ENCODE measurements at regions not wholly inside any gene's neighbourhood (a gene's known extent, or its start where the extent isn't known, plus 50 kb on each side); places are given as distances from the start of the nearest gene placed in this dataset.

DNA sequence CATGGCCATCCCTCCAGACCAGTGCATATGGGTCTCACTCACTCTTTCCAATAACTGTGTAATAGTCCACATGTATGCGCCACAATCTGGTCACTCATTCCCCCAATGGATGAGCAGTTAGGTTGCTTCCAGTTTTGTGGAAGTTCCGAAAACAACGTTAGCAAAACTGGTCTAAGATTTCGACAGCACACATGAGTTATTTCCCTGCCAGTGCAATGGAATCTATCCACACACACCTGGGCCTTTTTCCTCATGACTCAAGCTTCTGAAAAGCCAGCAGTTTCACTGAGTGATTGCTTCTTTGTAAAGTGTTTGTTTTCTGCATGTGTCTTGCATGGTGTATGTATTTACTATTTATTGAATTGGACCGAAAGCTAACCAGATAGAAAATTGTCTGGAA lies 58.8 kb upstream of the FHIP2A start:
- no peak for DNase-seq (ENCODE audit: low read depth in 6 of 9, low spot score in 9 of 9)
- H3K4me3 ChIP-seq (ENCODE audit: low read length in 2 of 2): no peak overlapping the region
- H3K9me3 ChIP-seq (ENCODE audit: control insufficient read depth in 2 of 2, insufficient read depth in 1 of 2, low read length in 1 of 2): no peaks in the 10 kb centered on the region
- H3K27ac ChIP-seq (ENCODE audit: low read depth in 1 of 2, low read length in 1 of 2): no peak overlapping the region
- H3K36me3 ChIP-seq (ENCODE audit: control insufficient read depth in 2 of 2, insufficient read depth in 2 of 2, low read length in 1 of 2): no peaks in the 10 kb centered on the region
- peaks cover 6 to 9% of the 10 kb centered on the region in 2 donors for H3K4me1 ChIP-seq (ENCODE audit: control insufficient read depth in 2 of 2, insufficient read depth in 2 of 2, low read length in 2 of 2)
- WGBS: 87% methylated on average over 5 of the region's 5 CpGs
- H3K27me3 ChIP-seq (ENCODE audit: control insufficient read depth in 2 of 2, insufficient read depth in 1 of 2, low read length in 1 of 2): peaks cover 5 to 16% of the 10 kb centered on the region in 2 donors

DNA sequence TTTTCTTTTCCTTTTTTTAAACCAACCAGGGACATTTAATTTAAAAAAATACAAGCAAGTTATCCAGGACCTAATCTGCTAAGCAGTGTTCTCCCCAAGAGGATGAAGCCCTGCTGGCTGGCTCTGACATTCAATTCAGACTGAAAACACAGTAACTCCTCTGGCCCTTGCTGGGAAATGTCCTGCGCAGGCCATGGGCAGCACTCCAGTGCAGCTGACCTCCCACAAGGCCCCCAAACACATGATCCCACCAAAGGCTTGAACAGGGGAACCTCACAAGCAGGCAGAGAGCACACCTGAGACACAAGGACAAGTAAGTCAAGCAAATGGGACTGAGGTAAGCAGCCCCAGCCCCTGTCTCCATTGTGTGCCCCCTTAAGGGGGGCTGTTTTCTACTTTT lies 56.9 kb upstream of the FHIP2A start:
- Histone ChIP-seq H3K9me3 (ENCODE audit: control insufficient read depth in 2 of 2, insufficient read depth in 1 of 2, low read length in 1 of 2) (no peaks in the 10 kb centered on the region), H3K27ac (ENCODE audit: low read depth in 1 of 2, low read length in 1 of 2) (no peak overlapping the region), H3K4me3 (ENCODE audit: low read length in 2 of 2) (no peak overlapping the region), H3K4me1 (ENCODE audit: control insufficient read depth in 2 of 2, insufficient read depth in 2 of 2, low read length in 2 of 2) (peaks cover 10 to 11% of the 10 kb centered on the region in 2 donors), H3K27me3 (ENCODE audit: control insufficient read depth in 2 of 2, insufficient read depth in 1 of 2, low read length in 1 of 2) (peaks cover 11 to 29% of the 10 kb centered on the region in 2 donors), H3K36me3 (ENCODE audit: control insufficient read depth in 2 of 2, insufficient read depth in 2 of 2, low read length in 1 of 2) (no peaks in the 10 kb centered on the region)
- no peak for DNase-seq (ENCODE audit: low read depth in 6 of 9, low spot score in 9 of 9)
- 0% methylated on average over 1 of the region's 1 CpG for whole genome bisulfite sequencing

DNA sequence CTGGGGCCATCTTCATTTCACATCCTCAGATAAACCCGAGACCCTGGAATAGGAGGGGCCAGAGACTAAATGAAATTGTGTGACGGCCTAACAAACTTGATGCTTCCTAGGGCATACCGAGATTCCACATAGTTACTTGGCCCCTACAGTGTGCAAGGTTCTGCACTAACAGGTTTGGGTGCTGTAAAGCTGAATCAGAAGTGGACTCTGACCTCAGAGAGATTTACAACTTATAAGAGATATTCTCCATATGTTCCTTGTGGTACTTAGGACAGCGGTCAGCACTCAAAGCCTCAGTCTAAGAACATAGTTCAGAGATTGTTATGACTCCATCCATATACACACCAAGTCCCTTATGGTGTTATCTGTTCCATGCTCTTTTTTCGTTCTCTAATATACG lies 55.1 kb upstream of the FHIP2A start:
- H3K27ac ChIP-seq (ENCODE audit: low read depth in 1 of 2, low read length in 1 of 2): no peak overlapping the region
- DNase-seq (ENCODE audit: low read depth in 6 of 9, low spot score in 9 of 9): no peak
- H3K36me3 ChIP-seq (ENCODE audit: control insufficient read depth in 2 of 2, insufficient read depth in 2 of 2, low read length in 1 of 2): no peaks in the 10 kb centered on the region
- WGBS: 96% methylated on average over 6 of the region's 6 CpGs
- H3K4me1 ChIP-seq (ENCODE audit: control insufficient read depth in 2 of 2, insufficient read depth in 2 of 2, low read length in 2 of 2): peaks cover 10 to 11% of the 10 kb centered on the region in 2 donors
- peaks cover 11 to 32% of the 10 kb centered on the region in 2 donors for H3K27me3 ChIP-seq (ENCODE audit: control insufficient read depth in 2 of 2, insufficient read depth in 1 of 2, low read length in 1 of 2)
- H3K9me3 ChIP-seq (ENCODE audit: control insufficient read depth in 2 of 2, insufficient read depth in 1 of 2, low read length in 1 of 2): no peaks in the 10 kb centered on the region
- no peak overlapping the region for H3K4me3 ChIP-seq (ENCODE audit: low read length in 2 of 2)

DNA sequence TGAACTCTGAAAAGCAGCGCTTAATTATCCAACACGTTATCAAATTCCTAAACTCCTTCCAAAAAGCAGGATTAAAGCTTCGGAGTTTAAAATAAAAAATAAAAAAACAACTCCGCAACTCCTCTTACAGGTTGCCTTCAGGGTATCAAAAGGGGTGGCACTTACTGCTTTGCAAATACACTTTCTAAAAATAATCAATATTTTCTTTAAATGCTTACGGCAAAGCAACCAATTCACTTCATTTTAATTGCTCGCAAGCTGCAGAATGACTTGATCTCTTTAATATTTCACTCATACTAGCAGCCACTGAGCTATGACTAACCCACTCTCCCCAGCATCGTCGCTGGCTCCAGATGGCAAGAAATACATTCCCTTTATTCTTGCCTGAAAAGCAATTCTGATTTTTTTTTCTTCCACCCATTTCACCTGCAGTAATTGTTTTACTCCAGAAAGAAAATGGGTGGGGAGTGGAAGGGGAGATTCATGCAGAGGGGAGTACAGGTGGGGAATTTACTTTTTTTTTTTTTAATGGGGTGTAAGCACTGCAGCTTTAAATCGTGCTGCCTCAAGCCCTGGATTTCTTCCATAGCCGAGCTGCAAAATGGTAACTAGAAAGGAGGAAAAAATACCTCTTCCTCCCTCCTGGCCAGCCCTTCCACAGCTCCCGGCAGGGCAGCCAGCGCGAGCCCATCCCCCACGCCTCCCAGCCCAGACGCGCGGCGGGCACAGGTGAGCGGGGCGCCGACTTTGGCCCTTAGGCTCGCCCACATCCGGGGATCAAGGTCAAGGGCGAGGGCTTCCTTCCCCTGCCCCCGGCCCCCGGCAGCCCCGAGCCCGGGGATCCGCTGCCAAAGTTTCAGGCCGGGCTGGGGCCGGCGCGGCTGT lies 54.2 kb upstream of the FHIP2A start:
- peak in 4 of 9 donors; percentile 7 to 37 (median 13) for DNase-seq (ENCODE audit: low read depth in 6 of 9, low spot score in 9 of 9)
- 14% methylated on average over 33 of the region's 33 CpGs for WGBS
- H3K27ac ChIP-seq (ENCODE audit: low read depth in 1 of 2, low read length in 1 of 2): no peak overlapping the region

DNA sequence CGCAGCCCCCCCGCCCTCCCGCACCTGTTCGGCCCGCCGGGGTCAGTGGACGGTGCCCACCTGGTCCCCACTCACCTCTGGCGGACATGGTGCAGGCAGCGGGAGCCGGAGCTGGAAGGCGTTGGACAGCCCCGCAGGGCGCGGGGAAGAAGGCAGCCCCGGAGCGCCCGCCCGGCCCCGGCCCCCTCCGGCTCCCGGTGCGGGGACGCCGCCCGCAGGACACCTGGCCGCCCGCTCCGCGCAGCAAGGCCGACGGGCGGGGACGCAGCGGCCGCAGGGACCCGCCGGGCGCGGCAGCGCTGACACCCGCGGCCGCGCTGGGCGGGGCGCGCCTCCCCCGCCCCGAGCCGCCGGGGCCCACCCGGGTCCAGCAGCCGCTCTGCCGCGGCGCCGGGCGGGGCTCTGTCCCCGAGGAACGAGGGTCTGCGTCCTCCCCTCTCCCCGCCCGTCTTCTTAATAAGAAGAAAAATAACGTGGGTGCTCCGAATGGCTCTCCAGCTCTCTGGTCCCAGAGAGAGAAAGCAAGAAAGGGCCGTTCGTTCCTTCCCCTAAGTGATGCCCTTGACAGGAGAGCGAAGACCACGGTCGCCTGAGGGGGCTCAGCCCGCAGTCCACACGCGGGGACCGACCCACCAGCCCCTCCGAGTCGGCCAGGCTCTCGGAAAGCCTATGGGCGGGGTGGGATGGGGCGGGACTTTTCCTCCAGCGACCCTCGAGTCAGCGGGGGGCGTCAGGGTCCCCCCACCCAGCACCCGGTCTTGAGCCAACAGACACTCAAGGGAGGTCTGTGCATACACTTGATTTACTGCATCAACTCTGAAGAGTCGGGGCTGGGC lies 53.4 kb upstream of the FHIP2A start:
- Histone ChIP-seq H3K27me3 (ENCODE audit: control insufficient read depth in 2 of 2, insufficient read depth in 1 of 2, low read length in 1 of 2) (peaks cover 11 to 32% of the 10 kb centered on the region in 2 donors), H3K4me1 (ENCODE audit: control insufficient read depth in 2 of 2, insufficient read depth in 2 of 2, low read length in 2 of 2) (peaks cover 10 to 11% of the 10 kb centered on the region in 2 donors), H3K4me3 (ENCODE audit: low read length in 2 of 2) (peak overlapping the region in 1 of 2 donors; percentile 53), H3K27ac (ENCODE audit: low read depth in 1 of 2, low read length in 1 of 2) (no peak overlapping the region), H3K36me3 (ENCODE audit: control insufficient read depth in 2 of 2, insufficient read depth in 2 of 2, low read length in 1 of 2) (no peaks in the 10 kb centered on the region), H3K9me3 (ENCODE audit: control insufficient read depth in 2 of 2, insufficient read depth in 1 of 2, low read length in 1 of 2) (no peaks in the 10 kb centered on the region)
- peak in 2 of 9 donors; percentile 2 to 17 for DNase-seq (ENCODE audit: low read depth in 6 of 9, low spot score in 9 of 9)
- 7% methylated on average over 85 of the region's 85 CpGs for WGBS

More for the DNA sequence above, 54.2 kb upstream of the FHIP2A start:
- peaks cover 11 to 32% of the 10 kb centered on the region in 2 donors for H3K27me3 ChIP-seq (ENCODE audit: control insufficient read depth in 2 of 2, insufficient read depth in 1 of 2, low read length in 1 of 2)
- H3K36me3 ChIP-seq (ENCODE audit: control insufficient read depth in 2 of 2, insufficient read depth in 2 of 2, low read length in 1 of 2): no peaks in the 10 kb centered on the region
- no peaks in the 10 kb centered on the region for H3K9me3 ChIP-seq (ENCODE audit: control insufficient read depth in 2 of 2, insufficient read depth in 1 of 2, low read length in 1 of 2)
- H3K4me3 ChIP-seq (ENCODE audit: low read length in 2 of 2): peak overlapping the region; percentile 23 to 53
- peaks cover 10 to 11% of the 10 kb centered on the region in 2 donors for H3K4me1 ChIP-seq (ENCODE audit: control insufficient read depth in 2 of 2, insufficient read depth in 2 of 2, low read length in 2 of 2)

DNA sequence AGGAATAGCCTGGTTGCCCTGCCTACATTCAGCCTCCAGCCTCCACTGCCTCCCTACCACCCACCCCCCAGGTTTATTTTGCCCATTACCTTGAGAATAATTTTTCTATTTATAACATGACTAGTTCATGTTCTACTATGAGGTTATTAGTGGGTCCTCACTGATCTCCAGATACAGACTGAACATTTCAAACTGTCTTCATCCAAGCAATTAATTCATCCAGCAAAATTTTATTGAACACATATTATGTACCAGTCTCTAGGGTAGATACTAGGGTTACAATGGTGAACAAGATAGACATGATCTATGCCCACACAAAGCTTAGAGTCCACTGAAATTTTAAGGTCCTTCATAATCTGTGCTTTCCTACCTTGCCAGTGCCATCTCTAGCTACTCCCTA lies 51.6 kb upstream of the FHIP2A start:
- Histone ChIP-seq H3K9me3 (ENCODE audit: control insufficient read depth in 2 of 2, insufficient read depth in 1 of 2, low read length in 1 of 2) (no peaks in the 10 kb centered on the region), H3K27ac (ENCODE audit: low read depth in 1 of 2, low read length in 1 of 2) (no peak overlapping the region), H3K4me1 (ENCODE audit: control insufficient read depth in 2 of 2, insufficient read depth in 2 of 2, low read length in 2 of 2) (peaks cover 10 to 11% of the 10 kb centered on the region in 2 donors), H3K36me3 (ENCODE audit: control insufficient read depth in 2 of 2, insufficient read depth in 2 of 2, low read length in 1 of 2) (no peaks in the 10 kb centered on the region), H3K27me3 (ENCODE audit: control insufficient read depth in 2 of 2, insufficient read depth in 1 of 2, low read length in 1 of 2) (peaks cover 11 to 32% of the 10 kb centered on the region in 2 donors), H3K4me3 (ENCODE audit: low read length in 2 of 2) (no peak overlapping the region)
- no peak for DNase-seq (ENCODE audit: low read depth in 6 of 9, low spot score in 9 of 9)

DNA sequence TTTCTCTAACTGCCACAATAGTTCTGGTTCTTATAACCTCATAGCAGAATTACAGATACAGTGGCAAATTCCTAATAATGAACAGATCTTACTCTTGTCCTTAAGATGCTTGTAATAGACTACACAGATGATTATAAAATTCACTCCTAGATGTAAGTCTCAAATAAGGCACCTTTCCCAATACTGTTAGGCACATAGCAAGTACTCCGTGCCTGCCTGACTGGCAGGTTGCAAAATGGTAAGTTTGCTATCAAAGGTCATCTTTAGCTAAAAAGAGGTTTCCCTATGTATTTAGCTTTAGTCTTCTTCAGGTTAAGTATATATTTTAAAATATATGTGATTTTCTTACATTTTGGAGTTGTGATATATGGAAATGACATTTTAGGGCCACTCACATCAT lies 50.4 kb upstream of the FHIP2A start:
- DNase-seq (ENCODE audit: low read depth in 6 of 9, low spot score in 9 of 9): no peak
- H3K4me1 ChIP-seq (ENCODE audit: control insufficient read depth in 2 of 2, insufficient read depth in 2 of 2, low read length in 2 of 2): peaks cover 10 to 11% of the 10 kb centered on the region in 2 donors
- WGBS: 100% methylated on average over 1 of the region's 1 CpG

DNA sequence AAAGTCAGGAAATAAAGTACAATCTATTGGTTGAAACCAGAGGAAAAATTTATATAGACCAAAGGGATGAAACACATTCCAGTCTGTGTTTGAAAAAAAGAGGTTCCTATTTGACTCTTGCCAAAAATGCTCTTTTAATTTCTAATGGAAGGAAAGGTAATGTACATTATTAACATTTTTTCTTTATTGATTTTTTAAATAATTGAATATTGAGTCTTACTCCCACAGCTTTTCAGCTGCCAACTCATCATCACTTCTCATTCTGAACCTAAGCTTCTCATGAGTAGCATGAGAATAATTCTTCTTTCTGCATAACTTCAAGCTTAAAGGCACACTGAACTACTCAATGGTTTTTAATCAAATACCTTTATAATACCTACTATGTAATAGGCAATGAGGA lies 49.8 kb upstream of the FHIP2A start:
- no peaks in the 10 kb centered on the region for H3K9me3 ChIP-seq (ENCODE audit: control insufficient read depth in 2 of 2, insufficient read depth in 1 of 2, low read length in 1 of 2)
- no peak overlapping the region for H3K27ac ChIP-seq (ENCODE audit: low read depth in 1 of 2, low read length in 1 of 2)
- no peak overlapping the region for H3K4me3 ChIP-seq (ENCODE audit: low read length in 2 of 2)
- DNase-seq (ENCODE audit: low read depth in 6 of 9, low spot score in 9 of 9): no peak
- H3K27me3 ChIP-seq (ENCODE audit: control insufficient read depth in 2 of 2, insufficient read depth in 1 of 2, low read length in 1 of 2): peaks cover 11 to 26% of the 10 kb centered on the region in 2 donors
- peaks cover 10 to 11% of the 10 kb centered on the region in 2 donors for H3K4me1 ChIP-seq (ENCODE audit: control insufficient read depth in 2 of 2, insufficient read depth in 2 of 2, low read length in 2 of 2)
- H3K36me3 ChIP-seq (ENCODE audit: control insufficient read depth in 2 of 2, insufficient read depth in 2 of 2, low read length in 1 of 2): no peaks in the 10 kb centered on the region

More for the DNA sequence above, 50.4 kb upstream of the FHIP2A start:
- peaks cover 11 to 32% of the 10 kb centered on the region in 2 donors for H3K27me3 ChIP-seq (ENCODE audit: control insufficient read depth in 2 of 2, insufficient read depth in 1 of 2, low read length in 1 of 2)
- H3K4me3 ChIP-seq (ENCODE audit: low read length in 2 of 2): no peak overlapping the region
- no peak overlapping the region for H3K27ac ChIP-seq (ENCODE audit: low read depth in 1 of 2, low read length in 1 of 2)
- H3K36me3 ChIP-seq (ENCODE audit: control insufficient read depth in 2 of 2, insufficient read depth in 2 of 2, low read length in 1 of 2): no peaks in the 10 kb centered on the region
- H3K9me3 ChIP-seq (ENCODE audit: control insufficient read depth in 2 of 2, insufficient read depth in 1 of 2, low read length in 1 of 2): no peaks in the 10 kb centered on the region

Measured in thymus (tissue), 11 donors.